H1 (cell line): ENCODE measurements at regions not wholly inside any gene's neighbourhood (a gene's known extent, or its start where the extent isn't known, plus 50 kb on each side); places are given as distances from the start of the nearest gene placed in this dataset.

ENCODE experiments used
- CTCF ChIA-PET: fragments of 300-600 bp; sonication (Branson Sonifier 250); formaldehyde crosslinking; loops from one replicate; lab custom pipeline; 2021; ENCODE audit not compliant: partially characterized antibody; lab: Charles Lee
- POLR2A ChIA-PET: fragments of 300-600 bp; sonication (Branson Sonifier 250); formaldehyde crosslinking; loops from one replicate; lab custom pipeline; 2021; ENCODE audit warnings: inconsistent platforms; ENCODE audit not compliant: partially characterized antibody; lab: Charles Lee
- DNase-seq, 2 experiments: peaks; one replicate each; pipeline versions ENCODE4 v3.0.0 to v3.0.0-alpha.2; 2010 to 2022; ENCODE audit warnings: low spot score in 2 of 2, low read depth in 1 of 2, mixed read lengths in 1 of 2
- FAIRE-seq: peaks from 2 replicates; lab custom pipeline; 2011; peaks lifted over from hg19 to GRCh38; lab: Jason Lieb, UNC
- H2AFZ ChIP-seq: 2 replicates; pipeline ENCODE4 v1.8.1; 2012; ENCODE audit warnings: low read length, inconsistent platforms
- H2AK5ac ChIP-seq: 2 replicates; pipeline ENCODE4 v1.6.1; 2013; ENCODE audit warnings: low read depth, low read length
- H2BK120ac ChIP-seq: replicated peaks from 2 replicates; pipeline ENCODE3; 2013; ENCODE audit warnings: low read depth, low read length, inconsistent platforms
- H2BK12ac ChIP-seq: 2 replicates; pipeline ENCODE4 v1.6.1; 2013; ENCODE audit warnings: low read depth, low read length
- H2BK15ac ChIP-seq: 2 replicates; pipeline ENCODE4 v1.6.1; 2013; ENCODE audit warnings: low read length
- H2BK20ac ChIP-seq: 2 replicates; pipeline ENCODE4 v1.6.1; 2013; ENCODE audit warnings: low read length
- H2BK5ac ChIP-seq: 2 replicates; pipeline ENCODE4 v1.6.1; 2013; ENCODE audit warnings: low read depth, low read length
- H3K14ac ChIP-seq: 2 replicates; pipeline ENCODE4 v1.6.1; 2013; ENCODE audit warnings: inconsistent platforms; ENCODE audit not compliant: insufficient read length
- H3K18ac ChIP-seq: 2 replicates; pipeline ENCODE4 v1.6.1; 2013; ENCODE audit warnings: low read length; ENCODE audit errors: extremely low read depth
- H3K23ac ChIP-seq: 2 replicates; pipeline ENCODE4 v1.6.1; 2013; ENCODE audit warnings: inconsistent platforms; ENCODE audit not compliant: insufficient read length
- H3K23me2 ChIP-seq: 2 replicates; pipeline ENCODE4 v1.6.1; 2013; ENCODE audit warnings: low read depth, low read length
- H3K27ac ChIP-seq: 2 replicates; pipeline ENCODE4 v1.6.1; 2011; ENCODE audit warnings: low read depth, low read length, inconsistent platforms
- H3K27me3 ChIP-seq, 4 experiments: replicated peaks in 1 of 4; 1 replicate in 1 of 4; 2 replicates in 3 of 4; pipeline versions ENCODE4 v1.6.1 to v1.8.1; 2011 to 2013; ENCODE audit warnings: low read length in 3 of 4, mild to moderate bottlenecking in 3 of 4, inconsistent platforms in 2 of 4, mixed read lengths in 2 of 4, moderate library complexity in 1 of 4; ENCODE audit not compliant: control insufficient read depth in 3 of 4, insufficient read depth in 3 of 4; ENCODE audit errors: extremely low read depth in 1 of 4
- H3K36me3 ChIP-seq, 4 experiments: 2 replicates each; pipeline versions ENCODE4 v1.6.1 to v1.8.1; 2011 to 2013; ENCODE audit warnings: mild to moderate bottlenecking in 4 of 4, low read length in 3 of 4, moderate library complexity in 2 of 4, control low read depth in 1 of 4, inconsistent platforms in 1 of 4; ENCODE audit not compliant: insufficient read depth in 4 of 4, control insufficient read depth in 2 of 4
- H3K4ac ChIP-seq: replicated peaks from 2 replicates; pipeline ENCODE3; 2013; ENCODE audit warnings: low read length, low read depth, mixed read lengths, inconsistent platforms; ENCODE audit not compliant: insufficient read length
- H3K4me1 ChIP-seq, 4 experiments: replicated peaks in 1 of 4; 1 replicate in 1 of 4; 2 replicates in 3 of 4; pipeline versions ENCODE4 v1.6.1 to v1.8.1; 2011 to 2013; ENCODE audit warnings: low read length in 3 of 4, inconsistent platforms in 2 of 4, mixed read lengths in 1 of 4; ENCODE audit not compliant: insufficient read depth in 4 of 4, control insufficient read depth in 3 of 4
- H3K4me2 ChIP-seq, 2 experiments: 2 replicates each; pipeline versions ENCODE4 v1.6.1 to v1.8.1; 2011 to 2013; ENCODE audit warnings: low read depth in 2 of 2, low read length in 2 of 2, control low read depth in 1 of 2, inconsistent platforms in 1 of 2, mild to moderate bottlenecking in 1 of 2; ENCODE audit not compliant: insufficient read depth in 1 of 2
- H3K4me3 ChIP-seq, 4 experiments: fragments of 200-600, 300-600 bp in 1 of 4; sonication (generic), shearing (Covaris generic), sonication (Bioruptor Twin) in 1 of 4; 2 replicates each; pipeline versions ENCODE4 v1.5.1 to v1.8.1; 2011 to 2016; ENCODE audit warnings: low read length in 4 of 4, low read depth in 3 of 4, control low read depth in 2 of 4, inconsistent platforms in 2 of 4, mild to moderate bottlenecking in 2 of 4, mixed read lengths in 1 of 4, moderate library complexity in 1 of 4; ENCODE audit not compliant: insufficient read depth in 2 of 4; ENCODE audit errors: extremely low read depth in 1 of 4
- H3K56ac ChIP-seq: replicated peaks from 2 replicates; pipeline ENCODE3; 2013; ENCODE audit warnings: low read depth, mild to moderate bottlenecking, mixed read lengths, low read length, inconsistent platforms; ENCODE audit not compliant: insufficient read length
- H3K79me1 ChIP-seq: 2 replicates; pipeline ENCODE4 v1.6.1; 2013; ENCODE audit warnings: low read depth, low read length, control low read depth
- H3K79me2 ChIP-seq, 2 experiments: 2 replicates each; pipeline versions ENCODE4 v1.6.1 to v1.8.1; 2012 to 2013; ENCODE audit warnings: low read length in 2 of 2, mild to moderate bottlenecking in 2 of 2, inconsistent platforms in 1 of 2; ENCODE audit not compliant: insufficient read depth in 2 of 2, control insufficient read depth in 1 of 2
- H3K9ac ChIP-seq, 4 experiments: replicated peaks in 1 of 4; 1 replicate in 1 of 4; 2 replicates in 3 of 4; pipeline versions ENCODE4 v1.6.1 to v1.8.1; 2011 to 2013; ENCODE audit warnings: low read depth in 3 of 4, low read length in 3 of 4, control low read depth in 2 of 4, mild to moderate bottlenecking in 2 of 4, moderate library complexity in 2 of 4, inconsistent platforms in 1 of 4; ENCODE audit errors: extremely low read depth in 1 of 4
- H3K9me3 ChIP-seq, 2 experiments: 2 replicates each; pipeline versions ENCODE4 v1.6.1 to v1.8.1; 2012 to 2013; ENCODE audit warnings: mild to moderate bottlenecking in 2 of 2, moderate library complexity in 2 of 2, control low read depth in 1 of 2, inconsistent platforms in 1 of 2, low read depth in 1 of 2, low read length in 1 of 2, mixed read lengths in 1 of 2; ENCODE audit not compliant: insufficient read depth in 2 of 2
- H4K20me1 ChIP-seq, 2 experiments: replicated peaks in 1 of 2; 2 replicates each; pipeline versions ENCODE3 to v1.8.1; 2011 to 2013; ENCODE audit warnings: inconsistent platforms in 2 of 2, low read length in 2 of 2, mild to moderate bottlenecking in 1 of 2; ENCODE audit not compliant: insufficient read depth in 2 of 2, control insufficient read depth in 1 of 2
- H4K5ac ChIP-seq: 2 replicates; pipeline ENCODE4 v1.6.1; 2013; ENCODE audit warnings: low read length, low read depth, mixed read lengths, inconsistent platforms; ENCODE audit not compliant: insufficient read length
- H4K8ac ChIP-seq: 2 replicates; pipeline ENCODE4 v1.8.0; 2013; ENCODE audit warnings: mild to moderate bottlenecking, moderate library complexity, low read length, inconsistent platforms; ENCODE audit not compliant: insufficient read depth; ENCODE audit errors: extremely low read depth
- H4K91ac ChIP-seq: replicated peaks from 2 replicates; pipeline ENCODE3; 2013; ENCODE audit warnings: low read length, mixed read lengths, inconsistent platforms; ENCODE audit not compliant: insufficient read length
- ASH2L ChIP-seq: fragments of 200-600, 300-600 bp; sonication (generic); IDR thresholded peaks from one replicate; pipeline ENCODE4 v1.7.1; 2017; ENCODE audit warnings: low read length
- BACH1 ChIP-seq: IDR thresholded peaks from 2 replicates; pipeline ENCODE4 v1.6.1; 2012; ENCODE audit warnings: low read length, improper control_type of control experiment
- CHD2 ChIP-seq: IDR thresholded peaks from 2 replicates; pipeline ENCODE4 v1.6.1; 2012; ENCODE audit warnings: low read length, improper control_type of control experiment
- E2F6 ChIP-seq: IDR thresholded peaks from 2 replicates; pipeline ENCODE4 v1.6.1; 2012; ENCODE audit warnings: inconsistent platforms
- JUND ChIP-seq: IDR thresholded peaks from 2 replicates; pipeline ENCODE4 v1.6.1; 2011; ENCODE audit warnings: mild to moderate bottlenecking, improper control_type of control experiment, low read length
- MAX ChIP-seq: IDR thresholded peaks from 2 replicates; pipeline ENCODE4 v1.6.1; 2012; ENCODE audit warnings: inconsistent platforms
- POLR2AphosphoS5 ChIP-seq: IDR thresholded peaks from 2 replicates; pipeline ENCODE4 v1.6.1; 2011; ENCODE audit warnings: low read depth, low read length
- RAD21 ChIP-seq, 2 experiments: IDR thresholded peaks in 1 of 2; conservative IDR thresholded peaks in 1 of 2; 2 replicates each; pipeline ENCODE4 v1.6.1; 2011; ENCODE audit warnings: low read depth in 2 of 2, low read length in 2 of 2, improper control_type of control experiment in 1 of 2, inconsistent platforms in 1 of 2, mild to moderate bottlenecking in 1 of 2, moderate library complexity in 1 of 2
- SIN3A ChIP-seq, 2 experiments: IDR thresholded peaks in 1 of 2; conservative IDR thresholded peaks in 1 of 2; 2 replicates each; pipeline ENCODE4 v1.6.1; 2011 to 2012; ENCODE audit warnings: low read length in 2 of 2, improper control_type of control experiment in 1 of 2, low read depth in 1 of 2, mild to moderate bottlenecking in 1 of 2
- SP1 ChIP-seq: IDR thresholded peaks from 2 replicates; pipeline ENCODE4 v1.6.1; 2011; ENCODE audit warnings: low read depth, low read length
- SP2 ChIP-seq: IDR thresholded peaks from 2 replicates; pipeline ENCODE4 v1.6.1; 2012; ENCODE audit warnings: mild to moderate bottlenecking, low read length, inconsistent platforms
- SUZ12 ChIP-seq: fragments of 200-600 bp; sonication (generic); IDR thresholded peaks from 2 replicates; pipeline ENCODE4 v1.6.1; 2012; ENCODE audit warnings: mild to moderate bottlenecking, inconsistent platforms, low read length, moderate library complexity, mixed read lengths
- TEAD4 ChIP-seq: IDR thresholded peaks from 2 replicates; pipeline ENCODE4 v1.6.1; 2012; ENCODE audit warnings: low read depth, low read length, inconsistent platforms, mixed read lengths
- USF2 ChIP-seq: IDR thresholded peaks from 2 replicates; pipeline ENCODE4 v1.6.1; 2011; ENCODE audit warnings: low read length, improper control_type of control experiment
- WGBS, 2 experiments: shearing (Covaris generic) in 1 of 2; methylation state at CpG; one replicate each; pipeline versions ENCODE4 v1.1.6 to v1.1.7; 2013 to 2015; ENCODE audit warnings: low lambda C conversion rate in 2 of 2, mixed read lengths in 2 of 2, inconsistent platforms in 1 of 2, low coverage in 1 of 2, missing lambda C conversion rate in 1 of 2; ENCODE audit not compliant: insufficient replicate concordance in 2 of 2, insufficient coverage in 1 of 2, insufficient read length in 1 of 2; ENCODE audit errors: extremely low coverage in 1 of 2, missing lambda C conversion rate in 1 of 2; 5-methylcytosine and 5-hydroxymethylcytosine counted together

GRCh38 chr16:35173295-35173694, 1713.9 kb downstream of the TP53TG3F start:
- Histone ChIP-seq H4K5ac (no peak overlapping the region), H2BK12ac (no peak overlapping the region), H3K4me2 (no peak overlapping the region), H2BK15ac (no peak overlapping the region), H3K27me3 (no peaks in the 10 kb centered on the region), H4K8ac (no peak overlapping the region), H3K36me3 (peaks cover 0 to 5% (median 0%) of the 10 kb centered on the region in 4 experiments; a peak in 1 of 8 replicates), H3K9me3 (peaks cover 42 to 72% of the 10 kb centered on the region in 2 experiments), H3K4me1 (no peaks in the 10 kb centered on the region), H2BK5ac (no peak overlapping the region), H2BK20ac (no peak overlapping the region), H3K4me3 (no peak overlapping the region), H3K23me2 (no peaks in the 10 kb centered on the region), H3K9ac (no peak overlapping the region), H3K23ac (no peak overlapping the region), H3K14ac (no peak overlapping the region), H3K56ac (no peak overlapping the region), H3K79me1 (no peaks in the 10 kb centered on the region), H2BK120ac (no peak overlapping the region), H4K20me1 (no peaks in the 10 kb centered on the region), H3K18ac (no peak overlapping the region), H2AFZ (no peak overlapping the region), H4K91ac (no peak overlapping the region), H2AK5ac (no peak overlapping the region), H3K4ac (no peak overlapping the region), H3K79me2 (no peaks in the 10 kb centered on the region), H3K27ac (no peak overlapping the region)
- FAIRE-seq: no peak
- POLR2A ChIA-PET: no interaction called here
- CTCF ChIA-PET: no interaction called here
- WGBS, 2 experiments: 88% methylated on average over 22 of the region's 29 CpGs; no CpG with 5 or more reads in 1 of the 2 experiments
- no peak for DNase-seq
- no peak for TF ChIP-seq MAX
- no peak for TF ChIP-seq USF2
- TF ChIP-seq CHD2: no peak
- no peak for TF ChIP-seq SUZ12
- TF ChIP-seq ASH2L: no peak
- TF ChIP-seq E2F6: no peak
- TF ChIP-seq JUND: no peak
- TF ChIP-seq SP2: no peak
- TF ChIP-seq SIN3A (conservative IDR thresholded peaks at IDR 0.05 in 1 of 2, IDR thresholded peaks at IDR 0.05 in 1 of 2; ENCODE audit: low read depth in 1 of 2, low read length in 2 of 2): no peak
- no peak for TF ChIP-seq BACH1
- TF ChIP-seq RAD21 (IDR thresholded peaks at IDR 0.05 in 1 of 2, conservative IDR thresholded peaks at IDR 0.05 in 1 of 2; ENCODE audit: low read depth in 2 of 2, low read length in 2 of 2): no peak
- TF ChIP-seq TEAD4: no peak
- TF ChIP-seq POLR2AphosphoS5: no peak
- no peak for TF ChIP-seq SP1
